ELR (cell line): ENCODE measurements at regions not wholly inside any gene's neighbourhood (a gene's known extent, or its start where the extent isn't known, plus 50 kb on each side); places are given as distances from the start of the nearest gene placed in this dataset.
A peak's percentile ranks its signal among the peaks of the same experiment; 100 is the strongest.

Experiments
- DNase-seq: peaks from one replicate; pipeline ENCODE4 v3.0.0-alpha.2; 2015; ENCODE audit warnings: low read depth

DNA sequence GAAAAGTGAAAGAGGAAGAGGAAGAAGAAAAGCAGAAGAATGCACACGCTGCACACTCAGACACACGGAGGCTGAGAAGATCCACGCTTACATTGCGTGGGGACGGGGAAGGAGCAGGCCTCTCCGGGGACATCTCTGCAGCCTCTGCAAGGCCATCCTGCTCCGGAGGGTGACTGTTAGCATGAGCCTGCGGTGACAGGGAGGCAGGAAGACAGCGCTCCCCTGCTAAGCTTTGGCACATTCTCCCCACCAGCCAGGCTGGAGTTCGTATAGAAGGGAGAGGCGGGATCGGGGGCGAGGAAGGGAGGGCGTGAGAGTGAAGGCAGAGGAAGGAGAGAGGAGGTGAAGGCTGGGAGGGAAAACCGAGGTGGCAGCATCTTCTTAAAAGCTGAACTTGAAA is 366.0 kb upstream of the SHH start:
- no peak for DNase-seq

GRCh38 chr7:156177422-156178055 is 365.3 kb upstream of the SHH start:
- DNase-seq = no peak

GRCh38 chr7:156176039-156176438 is 363.8 kb upstream of the SHH start:
- DNase-seq = no peak

DNA sequence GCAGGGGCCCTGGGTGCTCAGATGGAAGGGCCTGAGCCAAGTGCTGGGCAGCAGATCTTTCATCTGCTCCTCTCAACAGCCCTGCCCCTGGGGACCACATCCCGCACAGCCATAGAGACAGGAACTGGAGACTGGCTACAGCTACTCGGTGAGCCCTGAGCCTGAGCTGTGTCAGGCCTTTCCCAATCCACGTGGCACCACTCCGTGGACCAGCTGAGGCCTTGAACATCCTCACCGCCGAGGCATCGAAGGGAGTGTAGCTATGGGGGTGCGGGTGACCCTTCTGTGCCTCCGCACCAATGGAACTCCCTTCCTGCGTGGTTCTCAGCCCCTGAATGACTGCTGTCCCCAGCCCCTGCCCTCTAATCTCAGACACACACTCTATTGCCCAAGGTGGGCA is 362.7 kb upstream of the SHH start:
- DNase-seq = no peak

DNA sequence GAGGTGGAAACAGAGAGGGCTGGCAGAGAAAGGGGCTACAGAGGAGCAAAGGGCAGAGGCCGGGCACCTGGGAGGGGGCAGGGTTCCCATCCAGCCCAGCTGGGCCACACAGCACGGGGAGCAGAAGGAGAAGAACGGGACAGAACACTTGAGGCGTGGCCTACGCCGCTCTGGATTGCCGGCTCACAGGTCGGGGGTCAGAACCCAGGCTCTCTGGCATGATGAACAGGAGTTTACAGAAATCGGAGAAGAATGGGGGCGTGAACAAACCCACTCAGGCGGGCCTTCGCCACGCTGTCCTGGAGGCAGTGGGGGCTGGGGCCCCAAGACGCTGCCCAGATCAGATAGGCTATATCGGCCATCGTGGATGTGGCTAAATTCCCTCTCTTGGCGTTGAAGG is 362.2 kb upstream of the SHH start:
- no peak for DNase-seq

GRCh38 chr7:156173748-156174353 is 361.6 kb upstream of the SHH start:
- no peak for DNase-seq

DNA sequence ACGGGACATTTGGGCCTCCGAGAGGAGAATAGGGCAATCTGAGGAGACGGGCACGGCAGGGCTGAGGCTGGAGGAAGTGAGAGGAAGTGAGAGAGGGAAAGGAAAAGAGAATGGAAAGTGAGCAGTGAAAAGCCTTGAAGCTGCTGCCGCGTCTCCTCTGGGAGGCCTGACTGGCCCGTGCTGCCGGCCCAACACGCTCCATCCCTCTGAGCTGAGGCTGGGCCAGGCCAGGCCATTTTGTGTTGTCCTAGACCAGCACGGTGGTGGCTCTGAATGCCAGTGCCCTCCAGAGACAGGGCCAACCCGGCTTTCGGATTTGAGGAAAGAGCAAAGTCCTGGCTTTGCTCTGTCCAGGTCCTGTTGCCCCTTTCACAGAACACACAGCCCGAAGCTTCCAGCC is 361.1 kb upstream of the SHH start:
- no peak for DNase-seq

DNA sequence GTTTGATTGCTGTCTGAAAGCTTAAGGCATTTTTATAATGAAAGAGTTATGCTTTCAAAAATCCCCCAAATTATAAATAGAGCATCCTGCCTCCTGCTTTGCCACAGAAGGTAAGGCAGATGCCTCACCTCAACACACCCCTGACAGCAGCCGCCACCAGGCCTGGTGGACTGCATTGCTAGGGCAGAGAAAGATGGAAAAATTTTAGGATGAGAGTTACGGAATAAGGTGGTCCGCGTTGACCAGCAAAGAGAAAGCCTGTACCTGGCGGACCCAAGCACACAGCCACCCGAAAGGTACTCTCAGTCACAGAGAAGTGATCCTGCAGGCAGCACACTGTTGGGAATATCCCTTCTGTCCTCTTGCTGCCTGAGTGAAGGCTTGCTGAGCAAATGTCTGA is 360.4 kb upstream of the SHH start:
- DNase-seq = no peak

DNA sequence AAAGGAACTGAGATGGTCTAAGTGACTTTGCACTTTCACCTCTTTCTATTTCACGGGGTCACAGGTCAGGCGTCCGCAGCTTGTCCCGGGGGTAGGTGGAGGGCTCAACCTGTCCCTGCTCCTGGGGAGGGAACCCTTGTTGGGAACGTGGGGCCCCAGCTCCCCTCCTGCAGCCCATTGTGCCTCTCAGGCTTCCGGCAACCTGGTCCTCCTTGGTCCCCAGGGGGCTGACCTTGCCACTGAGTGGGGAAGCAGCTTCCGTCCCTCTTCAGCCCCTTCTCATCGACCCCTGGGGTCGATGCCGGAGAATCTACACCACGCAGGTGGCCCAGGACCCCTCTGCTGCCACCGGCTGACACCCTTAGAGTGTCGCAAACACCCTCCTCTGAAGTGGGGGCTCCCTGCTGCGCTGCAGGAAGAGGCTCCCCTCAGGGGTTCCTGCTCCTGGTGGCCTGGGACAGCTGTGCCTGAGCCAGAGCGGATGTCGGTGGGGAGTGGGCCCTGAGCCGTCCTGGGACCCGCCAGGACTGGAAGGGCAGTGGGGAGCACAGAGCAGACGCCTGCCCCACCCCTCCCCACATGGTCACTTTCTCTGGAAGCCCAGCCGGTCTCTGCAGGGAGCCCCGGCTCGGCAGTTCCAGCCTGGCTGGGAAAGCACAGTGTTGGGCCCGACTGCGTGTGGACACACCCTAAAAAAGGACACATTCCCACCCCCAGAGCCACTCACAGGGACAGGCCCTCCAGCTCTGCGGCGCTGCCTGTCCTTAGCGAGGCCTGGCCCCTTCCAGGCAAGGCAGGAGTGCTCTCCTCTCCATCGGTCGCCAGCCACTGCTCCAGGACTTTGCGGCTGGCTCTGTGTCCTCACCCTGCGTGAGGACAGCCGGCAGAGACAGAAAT is 357.5 kb upstream of the SHH start:
- no peak for DNase-seq

- DNase-seq = no peak
Observed at GRCh38 chr7:156168434-156168833, 356.2 kb upstream of the SHH start.

GRCh38 chr7:156167987-156168386 is 355.7 kb upstream of the SHH start:
- no peak for DNase-seq

GRCh38 chr7:156167417-156167807 is 355.1 kb upstream of the SHH start:
- no peak for DNase-seq

DNA sequence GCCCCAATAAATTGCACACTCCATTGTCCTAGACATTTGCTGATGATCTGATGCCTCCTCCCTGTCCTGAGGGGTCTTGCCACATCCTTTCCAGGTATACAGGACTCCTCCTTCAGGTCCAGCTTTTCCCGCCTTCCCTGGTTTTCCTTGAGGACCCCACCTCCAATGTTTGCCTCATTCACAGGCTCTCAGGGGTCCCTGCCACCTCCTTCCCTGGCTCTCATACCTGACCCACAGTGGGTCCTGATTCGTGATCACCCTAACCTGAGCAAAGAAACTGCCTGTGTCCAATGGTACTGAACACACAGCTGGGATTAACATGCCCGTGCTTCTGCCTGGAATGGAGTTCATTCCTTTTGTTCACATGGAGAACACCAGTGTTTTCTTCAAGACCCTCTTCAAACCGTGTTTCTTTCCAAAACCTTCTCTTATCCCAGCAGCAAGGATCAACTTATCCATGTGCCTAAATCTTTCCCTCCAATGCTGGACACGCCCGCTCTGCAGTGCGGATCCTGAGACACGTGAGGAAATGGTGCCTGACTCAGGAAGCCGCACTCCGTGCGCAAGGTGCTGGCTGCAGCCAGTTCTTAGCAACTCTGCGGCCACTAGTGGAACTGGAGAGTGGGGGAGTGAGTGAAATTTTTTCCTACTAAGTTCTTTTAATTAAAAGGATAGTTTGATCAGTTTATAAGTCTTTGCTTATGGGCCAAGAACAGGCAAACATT is 354.6 kb upstream of the SHH start:
- no peak for DNase-seq

- DNase-seq = no peak
Observed at GRCh38 chr7:156163747-156164146, 351.5 kb upstream of the SHH start.

DNA sequence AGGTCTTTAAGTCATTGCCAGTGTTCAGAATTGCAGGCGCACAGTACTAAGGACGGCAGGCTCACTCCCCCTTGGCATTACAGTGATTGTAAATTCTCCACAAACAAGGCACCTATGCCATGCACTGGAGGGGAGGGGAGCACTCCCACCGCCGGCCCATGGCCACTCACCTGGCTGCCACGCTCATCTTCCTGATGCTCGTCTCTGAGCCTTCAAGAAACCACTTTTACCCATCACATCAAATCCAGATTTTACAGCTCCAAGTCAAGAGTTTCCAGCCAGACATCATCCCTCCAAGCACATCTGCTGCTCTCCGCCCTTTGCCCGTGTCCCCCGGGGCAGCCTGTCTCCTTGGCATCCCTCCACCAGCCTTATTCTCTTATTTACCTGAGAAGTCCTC is 350.2 kb upstream of the SHH start:
- DNase-seq = no peak

DNA sequence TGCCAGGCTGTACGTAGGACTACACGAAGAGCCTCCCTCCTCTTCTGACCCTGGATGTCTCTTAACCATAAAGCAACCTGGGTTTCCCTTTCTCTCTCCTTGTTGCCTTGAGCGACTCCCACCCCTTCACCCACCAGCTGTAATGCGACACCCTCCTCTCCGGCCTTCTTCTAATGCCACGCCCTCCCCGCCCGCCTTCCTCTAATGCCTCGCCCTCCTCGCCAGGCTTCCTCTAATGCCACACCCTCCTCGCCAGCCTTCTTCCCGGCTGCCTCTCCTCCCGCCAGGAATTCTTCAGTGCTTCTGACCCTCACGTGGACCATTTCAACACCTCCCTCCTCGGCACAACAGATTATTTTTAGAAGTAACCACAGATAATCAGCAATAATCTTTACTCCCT is 348.5 kb upstream of the SHH start:
- DNase-seq = no peak

GRCh38 chr7:156158693-156159092 is 346.4 kb upstream of the SHH start:
- no peak for DNase-seq

GRCh38 chr7:156158213-156158612 is 345.9 kb upstream of the SHH start:
- no peak for DNase-seq

- DNase-seq = no peak
Observed at GRCh38 chr7:156157409-156158012, 345.2 kb upstream of the SHH start.

DNA sequence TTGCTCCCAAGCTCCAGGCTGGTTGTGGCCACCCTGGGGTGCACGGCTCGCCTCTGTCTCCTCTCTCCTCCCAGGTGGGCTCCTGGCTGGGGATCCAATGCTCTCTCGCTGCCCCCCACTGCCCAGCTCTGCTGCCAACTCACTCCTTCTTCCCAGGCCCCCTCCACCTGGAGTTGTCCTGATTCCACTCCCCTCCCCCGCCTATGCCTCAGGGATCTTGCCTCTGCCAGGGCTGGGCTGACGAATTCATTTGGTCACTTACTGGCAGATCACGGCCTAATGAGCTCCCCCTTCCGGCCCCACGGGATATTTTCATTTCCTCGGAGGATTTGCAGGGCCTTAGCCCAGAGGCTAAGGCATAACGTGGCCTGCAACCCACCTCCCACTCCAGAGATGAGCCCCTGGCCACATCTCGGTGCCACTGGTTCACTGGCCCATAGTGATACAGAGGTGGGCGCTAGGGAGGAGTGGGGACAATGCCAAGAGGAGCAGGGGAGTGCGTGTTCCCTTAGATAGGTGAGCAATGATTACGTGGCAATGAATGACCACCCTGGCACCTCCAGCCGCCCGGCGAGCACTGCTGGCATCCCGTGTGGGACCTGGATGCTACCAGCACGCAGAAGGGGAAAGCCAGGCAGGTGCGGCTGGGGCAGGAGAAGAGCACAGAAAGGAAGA is 344.6 kb upstream of the SHH start:
- peak; percentile 6 for DNase-seq

DNA sequence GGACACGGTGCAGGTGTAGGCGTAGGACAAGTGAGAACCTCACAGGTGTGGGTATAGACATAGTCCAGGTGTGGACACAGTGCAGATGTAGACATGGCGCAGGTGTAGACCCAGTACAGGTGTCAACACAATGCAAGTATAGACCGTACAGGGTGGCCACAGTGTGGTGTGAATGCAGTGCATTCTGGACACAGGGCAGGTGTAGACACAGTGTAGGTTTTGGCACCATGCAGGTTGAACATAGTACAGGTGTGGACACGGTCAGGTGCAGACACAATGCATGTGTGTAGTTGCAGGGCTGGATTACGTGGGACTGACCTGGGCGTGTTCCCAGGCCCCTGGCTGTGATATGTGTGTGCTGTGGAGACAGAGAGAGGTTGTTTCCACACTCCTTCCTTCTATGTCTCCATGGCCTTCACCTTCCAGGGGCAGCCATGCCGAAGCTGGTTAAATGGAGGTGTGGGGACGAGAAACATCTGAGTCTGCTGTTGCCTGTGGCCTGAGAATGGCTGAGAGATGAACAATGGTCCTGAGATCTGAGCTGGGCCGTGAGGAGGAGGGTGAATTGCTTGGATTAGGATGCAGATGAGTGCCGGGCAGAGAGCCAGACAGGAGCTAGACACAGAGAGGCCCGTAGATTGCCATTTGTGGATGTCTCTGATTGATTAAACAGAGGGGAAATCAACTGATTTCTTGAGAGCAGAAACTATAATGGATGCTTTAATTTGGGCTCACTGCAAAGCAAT is 343.9 kb upstream of the SHH start:
- no peak for DNase-seq
